SU-DHL-6 (cell line): ENCODE measurements at regions not wholly inside any gene's neighbourhood (a gene's known extent, or its start where the extent isn't known, plus 50 kb on each side); places are given as distances from the start of the nearest gene placed in this dataset.

Source experiments
- H2AFZ ChIP-seq: fragments of 200-600 bp; sonication (generic); 2 replicates; pipeline ENCODE4 v1.6.1; 2014; ENCODE audit warnings: low read depth, mild to moderate bottlenecking, moderate library complexity, mixed read lengths, antibody characterized with exemption, low read length; ENCODE audit not compliant: severe bottlenecking
- H3F3A ChIP-seq: fragments of 200-600 bp; shearing (Covaris generic); 2 replicates; pipeline ENCODE4 v1.6.0; 2016; ENCODE audit warnings: antibody characterized with exemption, mild to moderate bottlenecking; ENCODE audit not compliant: insufficient read depth
- H3K27ac ChIP-seq: fragments of 200-600 bp; sonication (generic); 2 replicates; pipeline ENCODE4 v1.5.1; 2016; ENCODE audit warnings: low read depth, mild to moderate bottlenecking, low read length, moderate library complexity, mixed read lengths
- H3K27me3 ChIP-seq: fragments of 200-600 bp; sonication (generic), shearing (Covaris generic); 2 replicates; pipeline ENCODE4 v1.6.0; 2014; ENCODE audit warnings: mild to moderate bottlenecking, low read length
- H3K36me3 ChIP-seq: fragments of 200-600 bp; sonication (generic); 2 replicates; pipeline ENCODE4 v1.6.1; 2014; ENCODE audit warnings: mild to moderate bottlenecking, low read length, mixed read lengths
- H3K4me2 ChIP-seq: fragments of 300-600, 200-600 bp; shearing (Covaris generic), sonication (generic); 2 replicates; pipeline ENCODE4 v1.6.0; 2014; ENCODE audit warnings: low read length, low read depth, mild to moderate bottlenecking; ENCODE audit not compliant: poor library complexity, severe bottlenecking
- H3K4me3 ChIP-seq: fragments of 200-600 bp; sonication (generic); 2 replicates; pipeline ENCODE4 v1.5.1; 2014; ENCODE audit warnings: antibody characterized with exemption, low read length, mild to moderate bottlenecking, mixed read lengths; ENCODE audit not compliant: insufficient read depth, poor library complexity, severe bottlenecking
- H3K79me2 ChIP-seq: fragments of 200-600 bp; sonication (generic); 2 replicates; pipeline ENCODE4 v1.6.1; 2014; ENCODE audit warnings: mild to moderate bottlenecking, low read length, moderate library complexity; ENCODE audit not compliant: insufficient read depth
- H3K9ac ChIP-seq: fragments of 200-600 bp; sonication (generic); 2 replicates; pipeline ENCODE4 v1.7.0; 2014; ENCODE audit warnings: mild to moderate bottlenecking, low read length
- H3K9me2 ChIP-seq: fragments of 200-600 bp; sonication (generic); replicated peaks from 2 replicates; pipeline ENCODE4 v1.6.1; 2014; ENCODE audit warnings: low read length; ENCODE audit not compliant: insufficient read depth
- H3K9me3 ChIP-seq: fragments of 200-600 bp; sonication (generic); 2 replicates; pipeline ENCODE4 v1.6.1; 2014; ENCODE audit warnings: low read length, mixed read lengths; ENCODE audit not compliant: insufficient read depth
- H4K20me1 ChIP-seq: fragments of 200-600 bp; sonication (generic); 2 replicates; pipeline ENCODE4 v1.6.1; 2014; ENCODE audit warnings: low read depth, mild to moderate bottlenecking, antibody characterized with exemption, low read length, moderate library complexity, mixed read lengths
- EZH2phosphoT487 ChIP-seq: fragments of 200-600 bp; sonication (generic), shearing (Covaris generic); conservative IDR thresholded peaks from 2 replicates; pipeline ENCODE4 v1.6.1; 2018; ENCODE audit warnings: mild to moderate bottlenecking, antibody characterized with exemption, low read length, moderate library complexity, mixed read lengths
- TF ChIP-seq, protein P1 (sequence below): fragments of 200-600 bp; sonication (generic); IDR thresholded peaks from one replicate; pipeline ENCODE4 v1.5.1; 2017; ENCODE audit warnings: antibody characterized with exemption, mild to moderate bottlenecking, low read length, moderate library complexity; ENCODE audit not compliant: insufficient read depth, poor library complexity, severe bottlenecking

DNA sequence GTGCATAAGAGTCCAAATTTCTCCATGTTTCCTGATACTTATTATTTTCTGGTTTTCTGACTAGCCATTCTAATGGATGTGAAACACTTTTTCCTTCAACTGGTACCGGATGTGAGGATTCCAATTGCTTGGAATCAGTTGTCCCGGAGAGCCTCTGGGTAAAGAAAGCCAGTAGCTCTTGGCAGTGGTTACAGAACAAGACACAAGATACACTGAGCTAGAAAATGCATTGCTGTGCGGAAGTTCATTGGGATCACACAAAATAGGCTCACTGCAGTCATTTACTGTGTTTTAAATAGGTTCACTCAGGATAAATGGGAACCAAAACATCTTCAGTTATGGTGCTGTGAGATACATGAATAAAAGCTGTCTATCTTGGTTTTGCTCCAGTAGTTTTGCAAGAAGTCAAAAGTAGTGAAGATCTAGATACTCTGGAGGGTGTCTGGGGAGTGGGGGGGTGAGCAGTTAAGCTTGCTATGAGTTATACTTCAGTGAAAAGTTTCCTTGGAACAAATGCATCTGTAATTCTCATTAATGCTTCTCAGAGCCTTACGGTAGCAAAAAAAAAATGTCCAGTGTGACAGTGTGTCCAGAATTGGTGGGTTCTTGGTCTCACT, 54.4 kb upstream of the RNF182 start:
- Histone ChIP-seq H2AFZ (no peak overlapping the region), H3K36me3 (no peaks in the 10 kb centered on the region), H3K4me2 (no peak overlapping the region), H3K9me2 (no peaks in the 10 kb centered on the region), H3K27ac (no peak overlapping the region), H3K4me3 (no peak overlapping the region), H3K9me3 (no peaks in the 10 kb centered on the region), H3K9ac (no peak overlapping the region), H3F3A (no peaks in the 10 kb centered on the region), H3K27me3 (no peaks in the 10 kb centered on the region), H4K20me1 (no peaks in the 10 kb centered on the region), H3K79me2 (no peaks in the 10 kb centered on the region)
- no peak for TF ChIP-seq EZH2phosphoT487
- TF ChIP-seq, protein P1, sequence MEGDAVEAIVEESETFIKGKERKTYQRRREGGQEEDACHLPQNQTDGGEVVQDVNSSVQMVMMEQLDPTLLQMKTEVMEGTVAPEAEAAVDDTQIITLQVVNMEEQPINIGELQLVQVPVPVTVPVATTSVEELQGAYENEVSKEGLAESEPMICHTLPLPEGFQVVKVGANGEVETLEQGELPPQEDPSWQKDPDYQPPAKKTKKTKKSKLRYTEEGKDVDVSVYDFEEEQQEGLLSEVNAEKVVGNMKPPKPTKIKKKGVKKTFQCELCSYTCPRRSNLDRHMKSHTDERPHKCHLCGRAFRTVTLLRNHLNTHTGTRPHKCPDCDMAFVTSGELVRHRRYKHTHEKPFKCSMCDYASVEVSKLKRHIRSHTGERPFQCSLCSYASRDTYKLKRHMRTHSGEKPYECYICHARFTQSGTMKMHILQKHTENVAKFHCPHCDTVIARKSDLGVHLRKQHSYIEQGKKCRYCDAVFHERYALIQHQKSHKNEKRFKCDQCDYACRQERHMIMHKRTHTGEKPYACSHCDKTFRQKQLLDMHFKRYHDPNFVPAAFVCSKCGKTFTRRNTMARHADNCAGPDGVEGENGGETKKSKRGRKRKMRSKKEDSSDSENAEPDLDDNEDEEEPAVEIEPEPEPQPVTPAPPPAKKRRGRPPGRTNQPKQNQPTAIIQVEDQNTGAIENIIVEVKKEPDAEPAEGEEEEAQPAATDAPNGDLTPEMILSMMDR: no peak

DNA sequence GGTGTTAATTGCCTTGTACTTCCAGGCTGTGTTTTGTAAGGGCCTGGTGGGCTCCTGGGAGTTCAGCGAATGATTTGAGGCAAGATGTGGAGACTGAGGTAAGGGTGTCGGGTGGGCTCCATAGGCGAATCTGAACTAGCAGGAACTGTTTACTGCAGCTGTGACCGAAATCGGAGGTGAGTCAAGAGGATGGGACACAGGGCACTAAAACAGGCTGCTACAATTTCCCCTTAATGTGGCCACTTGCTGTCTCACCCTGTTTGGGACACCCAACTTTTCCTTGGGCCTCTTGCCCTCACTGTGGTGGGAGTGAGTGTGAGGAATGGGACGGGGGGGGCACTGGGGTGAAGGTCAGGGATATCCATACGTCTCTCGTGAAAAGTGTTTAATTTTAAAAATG, 53.9 kb upstream of the MCUR1 start:
- H3K27ac ChIP-seq: no peak overlapping the region
- H3K9me2 ChIP-seq: no peaks in the 10 kb centered on the region
- no peaks in the 10 kb centered on the region for H3F3A ChIP-seq
- no peaks in the 10 kb centered on the region for H3K79me2 ChIP-seq
- H3K4me3 ChIP-seq: no peak overlapping the region
- no peak overlapping the region for H3K9ac ChIP-seq
- no peak overlapping the region for H2AFZ ChIP-seq
- no peak overlapping the region for H3K4me2 ChIP-seq
- no peak for TF ChIP-seq EZH2phosphoT487
- TF ChIP-seq, protein P1: no peak
- no peaks in the 10 kb centered on the region for H4K20me1 ChIP-seq
- no peaks in the 10 kb centered on the region for H3K36me3 ChIP-seq
- H3K9me3 ChIP-seq: no peaks in the 10 kb centered on the region
- H3K27me3 ChIP-seq: no peaks in the 10 kb centered on the region

DNA sequence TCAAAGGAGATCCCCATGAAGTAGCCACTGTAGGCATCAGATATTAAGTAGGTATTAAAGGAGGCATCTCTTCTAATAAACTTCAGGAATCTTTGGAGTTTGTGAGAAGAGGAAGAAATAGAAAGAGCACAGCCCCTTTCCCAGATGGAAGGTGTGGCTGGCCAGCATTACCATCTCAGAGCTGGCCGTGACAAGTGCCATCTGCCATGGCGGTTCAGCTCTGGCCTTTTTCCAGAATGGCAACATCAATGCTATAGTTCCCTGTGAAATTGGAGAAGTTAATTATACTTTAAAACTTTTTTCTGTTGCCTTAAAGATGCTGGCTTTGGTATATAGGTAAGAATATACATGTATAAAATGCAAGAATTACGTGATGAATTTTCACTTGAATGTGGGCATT, 51.9 kb upstream of the MCUR1 start:
- Histone ChIP-seq H3F3A (no peaks in the 10 kb centered on the region), H3K9me3 (no peaks in the 10 kb centered on the region)
- no peak for TF ChIP-seq EZH2phosphoT487
- TF ChIP-seq, protein P1: no peak

More for the DNA sequence above, 51.9 kb upstream of the MCUR1 start:
- H3K79me2 ChIP-seq: no peaks in the 10 kb centered on the region
- no peak overlapping the region for H3K27ac ChIP-seq
- no peak overlapping the region for H3K9ac ChIP-seq
- H3K36me3 ChIP-seq: no peaks in the 10 kb centered on the region
- H3K4me3 ChIP-seq: no peak overlapping the region
- H4K20me1 ChIP-seq: no peaks in the 10 kb centered on the region
- H3K9me2 ChIP-seq: no peaks in the 10 kb centered on the region
- H2AFZ ChIP-seq: no peak overlapping the region
- no peaks in the 10 kb centered on the region for H3K27me3 ChIP-seq
- H3K4me2 ChIP-seq: no peak overlapping the region
